OCI-LY3 (cell line): ENCODE measurements at regions not wholly inside any gene's neighbourhood (a gene's known extent, or its start where the extent isn't known, plus 50 kb on each side); places are given as distances from the start of the nearest gene placed in this dataset.

Source experiments
- CTCF ChIP-seq: fragments of 200-600, 300-600 bp; sonication (generic); IDR thresholded peaks from 2 replicates; pipeline ENCODE4 v1.5.1; 2014; ENCODE audit warnings: antibody characterized with exemption, low read length, low read depth
- EZH2phosphoT487 ChIP-seq: fragments of 200-600 bp; shearing (Covaris generic); IDR thresholded peaks from 2 replicates; pipeline ENCODE4 v1.6.1; 2018; ENCODE audit warnings: antibody characterized with exemption, mixed run types, low read depth

GRCh38 chr2:187748958-187749357 lies 194.7 kb upstream of the TFPI start:
- TF ChIP-seq CTCF, result no peak
- no peak for TF ChIP-seq EZH2phosphoT487
